BLaER1 treated with 17β-estradiol and CSF1 and Interleukin-3, amounts not matched to agents 10 nM and 100 nM (cell line): ENCODE measurements at regions not wholly inside any gene's neighbourhood (a gene's known extent, or its start where the extent isn't known, plus 50 kb on each side); places are given as distances from the start of the nearest gene placed in this dataset.
"Not testable (repeated sequence)": the region's sequence is repeated elsewhere in the genome, so short reads cannot be mapped to it uniquely, and the experiment has no call there.

Experiments used
- H3K27ac ChIP-seq, 11 experiments: shearing (Covaris generic); formaldehyde crosslinking; 2 replicates each; pipeline ENCODE4 v1.8.1; 2022
- H3K27me3 ChIP-seq, 11 experiments: shearing (Covaris generic); formaldehyde crosslinking; 2 replicates each; pipeline ENCODE4 v1.8.1; 2022
- H3K36me3 ChIP-seq, 11 experiments: shearing (Covaris generic); formaldehyde crosslinking; 2 replicates each; pipeline ENCODE4 v1.8.1; 2022
- H3K4me1 ChIP-seq, 10 experiments: shearing (Covaris generic); formaldehyde crosslinking; 2 replicates each; pipeline ENCODE4 v1.8.1; 2022
- H3K4me2 ChIP-seq, 11 experiments: shearing (Covaris generic); formaldehyde crosslinking; 2 replicates each; pipeline ENCODE4 v1.8.1; 2022
- H3K4me3 ChIP-seq, 10 experiments: shearing (Covaris generic); formaldehyde crosslinking; 2 replicates each; pipeline ENCODE4 v1.8.1; 2022
- H3K9ac ChIP-seq, 11 experiments: shearing (Covaris generic); formaldehyde crosslinking; 2 replicates each; pipeline ENCODE4 v1.8.1; 2022
- H3K9me3 ChIP-seq, 11 experiments: shearing (Covaris generic); formaldehyde crosslinking; replicated peaks in 1 of 11; 2 replicates each; pipeline ENCODE4 v1.8.1; 2022
- H4K20me1 ChIP-seq, 11 experiments: shearing (Covaris generic); formaldehyde crosslinking; 2 replicates each; pipeline ENCODE4 v1.8.1; 2022
- Cebpa-rat ChIP-seq, 11 experiments: shearing (Covaris generic); IDR thresholded peaks; 2 replicates each; pipeline ENCODE4 v1.8.1; 2022

DNA sequence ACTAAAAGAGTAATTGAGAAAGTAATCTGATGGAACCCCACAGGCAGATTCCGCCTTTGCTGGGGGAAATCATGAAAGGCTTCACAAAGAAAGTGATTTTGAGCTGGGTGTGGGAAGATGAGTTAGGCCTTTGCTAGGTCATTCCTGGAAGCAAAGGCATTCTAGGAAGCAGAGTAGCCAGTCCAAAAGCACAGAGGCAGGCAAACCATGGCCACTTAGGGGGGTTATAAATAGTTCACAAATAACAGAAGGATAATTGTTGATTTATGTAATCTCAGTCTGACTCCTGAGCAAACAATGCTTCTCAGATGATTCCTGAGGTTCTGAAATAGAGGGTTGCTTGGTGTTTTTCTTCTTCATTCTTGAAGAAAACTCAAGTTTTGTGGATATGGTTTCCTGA is 576.3 kb downstream of the NTRK3 start:
- Histone ChIP-seq H3K36me3 (no peaks in the 10 kb centered on the region), H3K9me3 (peaks cover 18 to 33% (median 23%) of the 10 kb centered on the region in 11 experiments), H3K9ac (no peak overlapping the region), H3K27ac (0 out of 22 replicates have a peak overlapping the region, but pooled peaks of 1 of the 11 experiments have one; percentile 24), H3K4me3 (no peak overlapping the region), H3K4me1 (peaks cover 9 to 18% (median 11%) of the 10 kb centered on the region in 10 experiments; a peak in 19 of 20 replicates), H3K4me2 (no peak overlapping the region), H4K20me1 (no peaks in the 10 kb centered on the region), H3K27me3 (no peaks in the 10 kb centered on the region)
- no peak for TF ChIP-seq Cebpa-rat (IDR thresholded peaks at IDR 0.05)

DNA sequence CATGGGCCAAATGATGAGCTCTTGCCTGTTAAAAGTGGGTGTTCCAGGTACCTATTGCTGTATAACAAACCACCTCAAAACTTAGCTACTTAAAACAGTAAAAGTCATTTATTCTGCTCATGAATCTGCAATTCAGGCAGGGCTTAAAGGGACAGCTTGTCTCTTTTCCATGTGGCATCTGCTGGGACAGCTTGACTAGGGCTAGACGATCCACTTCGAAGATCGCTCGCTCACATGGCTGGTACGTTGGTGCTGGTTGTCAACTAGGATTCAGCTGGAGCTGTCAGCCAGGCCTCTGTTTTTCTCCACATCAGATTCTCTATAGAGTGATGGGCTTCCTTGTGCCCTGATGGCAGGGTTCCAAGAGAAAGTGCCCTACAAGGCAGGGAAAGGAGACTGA is 581.3 kb downstream of the NTRK3 start:
- H3K4me2 ChIP-seq = no peak overlapping the region
- H3K27me3 ChIP-seq = no peaks in the 10 kb centered on the region
- no peak overlapping the region for H3K4me3 ChIP-seq
- no peaks in the 10 kb centered on the region for H4K20me1 ChIP-seq
- no peak overlapping the region for H3K27ac ChIP-seq
- H3K9me3 ChIP-seq = peaks cover 18 to 36% (median 23%) of the 10 kb centered on the region in 11 experiments
- TF ChIP-seq Cebpa-rat (IDR thresholded peaks at IDR 0.05) = no peak
- H3K9ac ChIP-seq = no peak overlapping the region
- no peaks in the 10 kb centered on the region for H3K36me3 ChIP-seq
- no peaks in the 10 kb centered on the region; a peak in 2 of 20 replicates for H3K4me1 ChIP-seq

DNA sequence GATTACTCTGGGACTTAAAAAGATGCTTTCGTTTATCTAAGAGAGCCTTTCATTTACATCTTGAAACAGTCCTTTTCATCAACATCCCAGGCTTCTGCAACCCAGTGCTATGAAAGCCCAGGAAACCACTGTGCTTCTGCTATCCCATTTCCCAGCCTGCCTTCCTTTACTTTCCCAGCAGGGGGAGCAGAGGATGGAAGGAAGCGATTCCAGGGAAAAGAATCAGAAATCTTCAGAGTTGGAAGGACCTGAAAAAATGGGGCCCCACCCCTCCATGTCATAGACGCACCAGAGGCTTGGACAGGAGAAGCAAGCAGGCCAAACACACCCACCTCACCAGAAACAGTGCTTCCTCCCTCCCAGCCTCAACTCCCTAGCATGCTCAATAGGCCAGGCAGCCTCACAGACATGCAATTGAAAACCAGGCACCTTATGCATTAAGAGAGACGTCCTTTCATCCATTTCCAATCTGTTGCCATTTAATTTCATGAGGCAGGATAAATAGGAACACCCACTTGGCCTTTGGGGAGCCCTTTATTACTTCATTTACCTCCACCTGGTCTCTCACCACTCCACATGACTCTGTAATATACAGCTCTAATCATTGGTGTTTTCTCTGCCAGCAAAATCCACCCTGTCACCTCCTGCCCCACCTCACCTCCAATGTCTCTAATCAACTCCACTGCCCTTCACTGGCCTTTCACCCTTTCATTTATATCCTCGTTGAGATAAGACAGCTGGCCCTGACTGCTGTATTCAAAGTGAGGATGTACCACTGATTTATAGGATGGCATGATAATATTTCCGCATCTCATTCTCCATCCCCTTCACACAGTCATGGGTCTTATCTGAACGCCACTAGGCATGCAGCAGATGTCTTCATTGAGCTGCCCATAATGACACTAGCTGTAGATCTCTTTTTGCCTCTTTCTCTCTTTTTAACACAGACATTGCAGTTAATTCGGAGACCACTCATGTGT is 583.9 kb downstream of the NTRK3 start:
- no peak overlapping the region for H3K4me3 ChIP-seq
- no peaks in the 10 kb centered on the region for H3K36me3 ChIP-seq

DNA sequence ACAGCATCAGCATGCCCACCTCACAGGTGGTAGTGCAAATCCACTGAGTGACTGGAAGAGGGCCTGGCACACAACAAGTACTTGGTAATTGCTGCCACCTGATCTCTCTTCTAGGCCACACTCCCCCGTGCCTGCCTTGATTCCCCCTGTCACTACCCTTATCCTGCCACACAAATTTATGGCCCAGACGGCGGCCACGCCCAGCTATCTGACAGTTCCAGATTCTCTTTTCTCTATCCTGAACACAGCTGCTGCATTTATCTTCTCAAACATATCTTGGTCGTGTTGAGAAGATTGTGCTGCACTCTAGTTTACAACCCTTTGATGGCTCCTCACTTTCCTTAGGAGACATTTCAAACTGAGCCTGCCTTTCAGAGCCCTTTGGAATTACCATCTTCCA is 585.2 kb downstream of the NTRK3 start:
- no peak overlapping the region for H3K9ac ChIP-seq
- H3K27ac ChIP-seq = no peak overlapping the region
- H3K27me3 ChIP-seq = no peaks in the 10 kb centered on the region
- H3K4me3 ChIP-seq = no peak overlapping the region
- H3K4me2 ChIP-seq = no peak overlapping the region
- no peaks in the 10 kb centered on the region for H4K20me1 ChIP-seq
- TF ChIP-seq Cebpa-rat (IDR thresholded peaks at IDR 0.05) = no peak
- peaks cover 19 to 47% (median 27%) of the 10 kb centered on the region in 11 experiments for H3K9me3 ChIP-seq
- H3K36me3 ChIP-seq = no peaks in the 10 kb centered on the region
- no peaks in the 10 kb centered on the region for H3K4me1 ChIP-seq

More for the DNA sequence above, 583.9 kb downstream of the NTRK3 start:
- H3K4me2 ChIP-seq = no peak overlapping the region
- no peaks in the 10 kb centered on the region for H3K4me1 ChIP-seq
- H3K27ac ChIP-seq = no peak overlapping the region
- peaks cover 18 to 47% (median 29%) of the 10 kb centered on the region in 11 experiments for H3K9me3 ChIP-seq
- no peak overlapping the region for H3K9ac ChIP-seq
- no peaks in the 10 kb centered on the region for H3K27me3 ChIP-seq
- H4K20me1 ChIP-seq = no peaks in the 10 kb centered on the region
- TF ChIP-seq Cebpa-rat (IDR thresholded peaks at IDR 0.05) = no peak

DNA sequence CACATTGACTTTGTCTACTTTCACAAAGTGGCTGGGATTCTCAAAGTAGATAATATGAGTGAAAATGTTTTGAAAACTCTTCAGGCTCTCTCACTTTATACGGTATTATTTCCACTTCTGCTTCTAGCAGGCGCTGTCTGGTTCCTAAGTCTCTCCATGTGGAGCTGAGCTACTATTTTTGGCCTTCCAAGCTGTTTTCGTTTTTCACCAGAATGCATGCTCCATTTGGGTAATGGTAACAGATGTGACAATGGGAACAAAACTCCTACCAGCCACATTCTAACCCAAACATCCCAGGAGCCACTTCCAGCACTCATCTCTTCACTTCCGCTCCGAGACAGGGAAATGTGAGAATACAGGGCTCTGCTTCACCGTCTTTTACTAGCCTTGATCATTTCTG is 586.7 kb downstream of the NTRK3 start:
- H3K9ac ChIP-seq = no peak overlapping the region
- no peaks in the 10 kb centered on the region for H4K20me1 ChIP-seq
- H3K36me3 ChIP-seq = no peaks in the 10 kb centered on the region
- H3K9me3 ChIP-seq = peaks cover 19 to 34% (median 23%) of the 10 kb centered on the region in 11 experiments
- no peak overlapping the region for H3K4me2 ChIP-seq
- H3K4me3 ChIP-seq = no peak overlapping the region
- TF ChIP-seq Cebpa-rat (IDR thresholded peaks at IDR 0.05) = no peak
- H3K4me1 ChIP-seq = no peaks in the 10 kb centered on the region
- H3K27me3 ChIP-seq = no peaks in the 10 kb centered on the region
- H3K27ac ChIP-seq = no peak overlapping the region

DNA sequence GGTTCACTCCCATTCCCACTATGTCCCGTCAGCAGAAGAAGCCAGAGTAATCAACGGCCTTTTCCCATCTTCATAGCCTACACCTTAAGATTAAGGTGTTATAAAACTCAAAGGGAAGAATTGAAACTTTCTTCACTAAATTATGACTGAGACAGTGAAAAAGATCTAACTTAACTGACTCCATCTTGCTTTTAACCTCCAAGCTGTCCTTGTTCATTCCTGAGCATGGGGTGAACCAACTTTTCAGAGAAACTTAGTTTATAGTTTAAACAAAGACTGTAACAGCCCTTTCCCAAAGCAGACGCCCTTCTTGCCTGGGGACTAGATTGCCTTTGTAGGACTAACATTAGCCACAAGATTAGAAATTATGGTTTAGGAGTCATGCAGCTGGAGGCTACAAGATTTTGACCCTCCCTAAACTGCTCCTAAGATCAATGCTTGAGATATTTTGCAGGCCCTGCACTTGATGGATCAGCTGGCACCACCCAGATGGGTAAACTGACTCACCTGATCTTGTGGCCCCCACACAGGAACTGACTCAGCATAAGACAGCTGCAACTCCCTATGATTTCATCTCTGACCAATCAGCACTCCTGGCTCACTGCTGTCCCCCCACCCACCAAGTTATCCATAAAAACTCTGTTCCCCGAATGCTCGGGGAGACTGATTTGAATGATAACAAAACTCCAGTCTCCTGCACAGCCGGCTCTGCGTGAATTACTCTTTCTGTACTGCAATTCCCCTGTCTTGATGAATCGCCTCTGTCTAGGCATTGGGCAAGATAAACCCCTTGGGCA is 587.6 kb downstream of the NTRK3 start:
- not testable (repeated sequence) for H3K36me3 ChIP-seq, H3K9ac ChIP-seq, H3K27me3 ChIP-seq, H3K4me3 ChIP-seq, H3K4me1 ChIP-seq, H3K4me2 ChIP-seq, H3K27ac ChIP-seq, H4K20me1 ChIP-seq
- H3K9me3 ChIP-seq = peaks cover 19 to 34% (median 25%) of the 10 kb centered on the region in 11 experiments

DNA sequence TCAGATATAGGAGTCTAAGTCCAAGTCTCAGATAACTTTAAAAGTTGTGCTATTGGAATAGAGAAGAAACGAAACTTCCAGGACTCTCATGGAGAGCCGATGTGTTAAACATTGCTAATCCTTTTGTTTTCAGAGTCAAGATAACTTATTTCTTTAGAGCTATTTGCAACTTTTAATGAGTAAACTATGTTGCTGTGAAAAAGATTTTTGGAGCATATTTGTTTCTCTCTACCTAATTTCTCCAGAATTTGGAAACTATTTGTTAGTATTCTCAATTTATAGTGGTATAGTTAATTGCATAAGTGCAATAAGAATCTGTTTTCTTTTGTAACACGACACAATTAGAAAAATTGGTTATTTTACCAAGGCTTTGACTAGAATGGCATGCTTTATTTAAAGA is 588.9 kb downstream of the NTRK3 start:
- H3K4me1 ChIP-seq = no peaks in the 10 kb centered on the region
- no peaks in the 10 kb centered on the region for H4K20me1 ChIP-seq
- peaks cover 22 to 41% (median 29%) of the 10 kb centered on the region in 11 experiments for H3K9me3 ChIP-seq
- no peak overlapping the region for H3K9ac ChIP-seq
- no peaks in the 10 kb centered on the region for H3K27me3 ChIP-seq
- H3K4me2 ChIP-seq = no peak overlapping the region
- no peak for TF ChIP-seq Cebpa-rat (IDR thresholded peaks at IDR 0.05)
- no peak overlapping the region for H3K27ac ChIP-seq
- H3K36me3 ChIP-seq = no peaks in the 10 kb centered on the region
- no peak overlapping the region for H3K4me3 ChIP-seq

DNA sequence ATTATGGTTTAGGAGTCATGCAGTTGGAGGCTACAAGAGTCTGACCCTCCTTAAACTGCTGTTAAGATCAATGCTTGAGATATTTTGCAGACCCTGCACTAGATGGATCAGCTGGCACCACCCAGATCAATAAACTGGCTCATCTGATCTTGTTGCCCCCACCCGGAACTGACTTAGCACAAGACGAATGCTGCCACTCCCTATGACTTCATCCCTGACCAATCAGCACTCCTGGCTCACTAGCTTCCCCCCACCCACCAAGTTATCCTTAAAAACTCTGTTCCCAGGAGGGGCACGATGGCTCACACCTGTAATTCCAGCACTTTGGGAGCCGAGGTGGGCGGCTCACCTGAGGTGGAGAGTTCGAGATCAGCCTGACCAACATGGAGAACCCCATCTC is 594.0 kb downstream of the NTRK3 start:
- Histone ChIP-seq H3K27ac (no peak overlapping the region), H3K9me3 (peaks cover 9 to 21% (median 16%) of the 10 kb centered on the region in 11 experiments), H3K4me2 (no peak overlapping the region), H4K20me1 (no peaks in the 10 kb centered on the region), H3K36me3 (no peaks in the 10 kb centered on the region), H3K4me3 (no peak overlapping the region), H3K4me1 (no peaks in the 10 kb centered on the region), H3K9ac (no peak overlapping the region), H3K27me3 (no peaks in the 10 kb centered on the region)
- no peak for TF ChIP-seq Cebpa-rat (IDR thresholded peaks at IDR 0.05)
